ENCODE measurements at regions not wholly inside any gene's neighbourhood (a gene's known extent, or its start where the extent isn't known, plus 50 kb on each side); places are given as distances from the start of the nearest gene placed in this dataset.

DNA sequence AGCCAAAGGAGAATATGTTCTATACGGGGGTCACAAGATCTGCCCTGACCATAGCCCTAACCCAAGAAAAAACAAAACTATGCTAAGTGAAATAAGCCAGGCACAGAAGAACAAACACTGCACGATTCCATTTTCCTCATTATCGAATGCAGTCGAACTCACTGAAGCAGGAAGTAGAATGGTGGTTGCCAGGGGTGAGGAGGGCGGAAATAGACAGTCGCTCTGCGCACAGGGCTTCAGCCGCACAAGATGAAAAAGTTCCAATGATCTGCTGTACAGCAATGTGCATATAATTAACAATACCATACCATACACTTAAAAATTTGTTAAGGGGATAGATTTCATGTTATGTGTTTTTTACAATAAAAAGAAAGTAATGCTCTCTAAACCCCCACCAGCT, 257.7 kb downstream of the TXNL1 start:
- no peak for DNase-seq (ENCODE audit: low spot score)

DNA sequence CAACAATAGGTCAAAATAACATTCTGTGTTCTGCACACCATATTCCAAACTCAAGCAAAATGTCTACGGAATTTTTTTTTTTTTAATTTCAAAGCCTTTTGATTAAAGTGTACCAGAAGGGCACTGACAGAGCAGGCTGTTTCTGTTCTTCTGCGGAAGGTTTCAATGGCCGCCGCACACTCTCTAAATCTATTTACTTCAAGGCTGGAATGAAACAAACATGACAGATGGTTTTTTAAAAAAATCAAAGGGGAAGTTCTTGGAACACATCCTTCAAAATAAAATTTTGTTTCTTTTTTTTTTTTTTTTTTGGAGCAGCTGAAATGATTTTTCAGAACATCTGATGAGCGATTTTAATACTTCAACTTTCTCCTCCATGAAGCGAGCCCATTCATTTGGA, 259.1 kb downstream of the TXNL1 start:
- no peak for DNase-seq (ENCODE audit: low spot score)

DNA sequence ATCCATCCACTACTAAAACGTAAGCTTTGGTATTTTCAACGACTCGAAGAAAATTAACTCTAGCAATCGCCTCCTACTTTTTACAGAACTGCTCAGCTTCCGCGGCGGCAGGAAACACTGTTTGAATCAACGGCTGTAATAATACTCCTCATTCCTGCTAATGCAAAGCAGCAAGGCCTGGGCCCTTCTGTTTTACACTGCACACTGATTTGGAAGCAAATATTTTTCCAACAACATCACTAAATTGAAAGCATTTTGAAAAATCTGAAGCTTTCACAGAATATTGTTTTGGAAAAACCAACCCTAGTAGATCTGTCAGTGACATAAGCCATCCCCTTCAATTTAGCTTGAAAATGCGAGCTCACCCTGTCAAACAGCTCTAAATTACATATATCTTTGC, 261.2 kb downstream of the TXNL1 start:
- no peak for DNase-seq (ENCODE audit: low spot score)

DNA sequence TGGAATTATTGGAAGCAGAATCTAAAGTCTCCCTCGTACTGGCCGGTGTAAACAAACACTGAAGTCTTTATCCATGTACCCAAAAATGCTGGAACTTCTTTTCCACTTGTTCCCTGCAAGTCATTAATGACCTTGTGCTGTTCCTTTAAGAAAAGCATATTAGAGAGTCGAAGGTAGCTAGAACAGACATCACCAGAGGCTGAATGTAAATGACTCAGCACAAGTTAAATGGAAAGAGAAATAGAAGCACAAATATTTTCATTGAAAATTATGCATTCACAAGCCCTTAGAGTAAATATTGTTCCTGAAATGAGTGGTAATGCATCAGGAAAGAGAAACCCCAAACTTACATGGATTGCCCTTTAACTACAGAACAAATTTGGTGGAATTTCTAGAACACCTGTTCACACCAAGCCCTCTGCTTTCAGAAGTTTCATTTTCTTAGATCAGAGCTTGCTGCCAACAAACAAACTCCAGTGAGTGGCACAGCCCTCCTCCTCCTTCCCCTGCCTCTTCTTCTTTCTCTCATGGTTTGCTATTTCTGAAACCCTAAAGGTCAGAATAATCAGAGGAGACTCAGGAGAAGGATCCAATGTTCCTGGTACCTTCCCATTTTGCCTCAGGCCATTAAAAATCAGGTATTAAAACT, 264.3 kb downstream of the TXNL1 start:
- peak; percentile 9 for DNase-seq (ENCODE audit: low spot score)

DNA sequence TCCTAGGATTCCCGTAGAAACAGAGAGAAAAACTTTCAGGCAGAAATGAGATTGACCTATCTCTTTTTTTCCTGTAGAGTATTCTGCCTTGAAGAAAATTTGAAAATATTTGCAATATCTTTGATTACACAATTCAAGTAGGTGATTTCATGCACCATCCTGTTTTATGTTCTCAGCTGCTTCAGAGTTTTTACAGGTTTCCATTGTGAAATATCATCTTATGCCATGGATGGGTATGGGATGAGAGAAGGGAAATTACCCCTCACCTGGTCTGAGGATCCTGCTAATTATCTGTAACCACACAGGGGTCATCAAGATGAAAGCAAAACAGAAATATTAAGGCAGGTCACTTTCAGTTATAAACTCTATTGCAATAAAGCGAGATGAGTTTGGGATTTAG, 264.8 kb downstream of the TXNL1 start:
- no peak for DNase-seq (ENCODE audit: low spot score)

DNA sequence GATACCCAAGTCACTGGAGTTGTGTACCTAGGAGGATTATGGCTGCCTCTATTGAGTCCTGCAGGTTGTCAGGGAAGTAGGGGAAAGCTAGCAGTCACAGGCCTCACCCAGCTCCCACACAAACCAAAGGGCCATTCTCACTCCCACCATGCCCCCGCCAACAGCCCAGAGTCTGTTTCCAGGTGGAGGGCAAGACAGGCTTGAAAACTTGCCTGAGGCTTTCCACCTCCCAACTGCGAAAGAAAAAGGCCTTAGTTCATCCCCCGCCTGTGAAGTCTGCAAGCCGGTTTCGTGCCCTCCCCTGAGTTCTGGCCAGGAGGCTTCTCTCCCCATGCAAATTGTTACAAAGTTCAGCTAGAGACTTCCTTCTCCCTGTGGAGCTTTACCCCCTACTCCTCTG, 270.3 kb downstream of the TXNL1 start:
- DNase-seq (ENCODE audit: low spot score): no peak

DNA sequence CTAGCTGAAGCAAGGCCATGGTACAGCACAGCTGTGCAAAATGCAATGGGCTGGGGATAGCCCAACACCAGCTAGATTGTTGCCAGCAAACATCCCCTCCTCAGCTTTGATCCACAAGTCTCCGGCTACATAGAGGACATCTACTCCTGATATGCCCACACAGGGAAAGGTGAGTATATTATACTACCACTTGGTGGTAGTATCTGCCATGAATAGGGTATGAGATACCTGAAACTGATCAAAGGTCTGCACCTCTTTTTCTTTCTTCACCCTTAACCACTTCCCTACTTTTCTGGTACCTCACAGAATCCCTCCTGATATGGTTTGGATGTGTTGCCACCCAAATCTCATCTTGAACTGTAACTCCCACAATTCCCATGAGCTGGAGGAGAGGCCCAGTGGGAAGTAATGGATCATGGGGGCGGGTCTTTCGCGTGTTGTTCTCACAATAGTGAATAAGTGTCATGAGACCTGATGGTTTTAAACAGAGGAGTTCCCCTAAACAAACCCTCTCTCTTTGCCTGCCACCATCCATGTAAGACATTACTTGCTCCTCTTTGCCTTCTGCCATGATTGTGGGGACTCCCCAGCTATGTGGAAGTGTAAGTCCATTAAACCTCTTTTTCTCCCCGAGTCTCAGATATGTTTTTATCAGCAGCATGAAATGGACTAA, 279.6 kb downstream of the TXNL1 start:
- DNase-seq (ENCODE audit: low spot score): no peak

DNA sequence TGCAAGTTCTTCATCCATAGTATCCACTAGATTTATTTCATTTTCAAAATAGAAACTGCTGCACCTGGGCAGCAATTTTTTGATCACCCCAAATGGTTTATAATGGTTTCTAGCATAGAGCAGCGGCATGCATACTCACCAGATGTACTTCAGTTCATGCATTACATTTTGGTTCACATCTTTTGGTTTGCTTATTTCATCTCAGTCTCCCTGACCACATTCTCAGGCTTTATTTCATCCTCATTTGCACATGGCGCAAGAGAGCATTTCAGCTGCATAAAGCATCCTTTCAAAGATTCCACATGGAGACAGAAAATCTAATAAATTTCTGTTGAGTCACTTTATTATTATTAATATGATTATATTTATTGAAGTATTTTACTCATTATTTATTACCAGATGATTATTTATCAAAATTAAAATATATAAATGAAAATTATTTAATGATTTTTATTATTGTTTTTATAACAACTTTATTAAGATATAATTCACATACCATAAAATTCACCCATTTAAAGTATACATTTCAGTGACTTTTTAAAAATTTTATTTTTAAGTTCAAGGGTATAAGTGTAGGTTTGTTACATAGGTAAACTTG, 284.6 kb downstream of the TXNL1 start:
- DNase-seq (ENCODE audit: low spot score): no peak

DNA sequence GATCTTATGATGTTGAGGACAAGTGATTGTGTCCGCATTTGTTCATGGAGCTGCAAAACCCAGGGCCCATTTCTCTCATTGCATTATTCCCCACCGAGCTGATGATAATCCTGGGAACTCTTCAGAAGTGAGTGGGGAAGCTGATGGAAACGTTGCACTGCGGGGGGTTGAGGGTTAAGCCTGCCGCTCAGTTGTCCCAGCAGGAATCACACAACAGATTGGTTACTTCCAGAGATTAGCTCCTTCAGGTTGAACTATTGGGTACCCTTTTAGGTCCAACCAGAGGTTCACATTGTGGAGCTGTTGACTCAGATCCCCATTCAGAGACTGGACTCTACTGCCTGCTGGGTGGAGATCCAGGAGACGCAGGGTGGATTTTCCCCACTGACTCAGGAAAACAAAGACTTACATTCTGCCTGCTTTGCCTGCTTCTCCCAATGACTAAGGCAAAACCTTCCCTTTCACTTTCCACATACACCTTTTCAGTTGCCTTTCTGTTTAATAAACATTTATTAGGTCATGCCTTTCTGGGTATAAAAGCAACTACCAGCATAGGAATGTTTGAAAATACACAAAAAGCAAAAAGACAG, 286.4 kb downstream of the TXNL1 start:
- no peak for DNase-seq (ENCODE audit: low spot score)

DNA sequence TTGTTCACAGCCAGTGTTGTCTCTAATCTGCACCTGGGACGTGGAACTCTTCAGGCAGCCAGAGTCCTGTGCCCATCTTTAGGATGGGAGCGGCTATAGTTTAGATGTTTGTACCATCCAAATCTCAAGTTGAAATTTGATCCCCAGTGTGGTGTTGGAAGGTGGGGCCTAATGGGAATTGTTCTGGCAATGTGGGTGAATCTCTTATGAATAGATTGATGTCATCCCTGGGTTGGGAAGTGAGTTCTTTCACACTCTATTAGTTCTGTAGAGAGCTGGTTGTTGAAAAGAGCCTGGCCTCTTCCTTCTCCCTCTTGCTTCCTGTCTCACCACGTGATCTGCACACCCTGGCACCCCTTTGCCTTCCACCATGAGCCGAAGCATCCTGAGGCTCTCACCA, 300.9 kb downstream of the TXNL1 start:
- DNase-seq (ENCODE audit: low spot score): no peak

DNA sequence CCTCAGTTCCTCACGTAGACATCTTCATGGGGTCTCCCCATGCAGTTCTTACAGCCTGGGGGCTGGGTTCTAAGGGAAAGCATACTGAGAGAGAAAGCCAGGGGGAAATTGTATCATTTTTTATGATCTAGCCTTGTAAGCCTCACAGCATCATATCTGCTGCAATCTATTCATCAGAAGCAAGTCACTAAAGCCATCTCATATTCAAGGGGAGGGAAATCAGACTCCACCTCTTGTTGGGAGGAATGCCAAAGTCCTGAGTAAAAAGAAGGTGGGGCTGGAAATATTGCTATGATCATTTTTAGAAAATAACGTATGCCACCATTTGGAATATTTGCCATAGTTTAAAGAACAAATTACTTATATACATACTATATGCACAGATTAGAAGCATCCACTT, 304.6 kb downstream of the TXNL1 start:
- no peak for DNase-seq (ENCODE audit: low spot score)

DNA sequence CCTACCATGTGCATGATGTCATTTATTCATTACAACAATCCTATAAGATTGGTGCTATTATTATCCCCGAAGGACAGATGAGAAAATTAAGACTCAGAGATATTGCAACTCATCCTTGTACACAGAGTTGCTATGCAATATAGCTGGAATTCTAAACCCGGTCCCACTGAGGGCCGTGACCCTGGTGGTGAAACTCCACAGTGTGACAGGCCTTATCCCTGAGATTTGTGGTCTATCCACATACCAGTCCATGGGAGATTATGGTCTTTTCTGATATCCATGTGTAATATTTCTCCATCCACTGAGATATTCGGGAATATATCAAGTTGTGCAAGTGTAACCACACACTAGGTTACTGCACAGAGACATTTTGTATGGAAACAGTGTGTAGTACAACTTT, 305.2 kb downstream of the TXNL1 start:
- DNase-seq (ENCODE audit: low spot score): no peak

DNA sequence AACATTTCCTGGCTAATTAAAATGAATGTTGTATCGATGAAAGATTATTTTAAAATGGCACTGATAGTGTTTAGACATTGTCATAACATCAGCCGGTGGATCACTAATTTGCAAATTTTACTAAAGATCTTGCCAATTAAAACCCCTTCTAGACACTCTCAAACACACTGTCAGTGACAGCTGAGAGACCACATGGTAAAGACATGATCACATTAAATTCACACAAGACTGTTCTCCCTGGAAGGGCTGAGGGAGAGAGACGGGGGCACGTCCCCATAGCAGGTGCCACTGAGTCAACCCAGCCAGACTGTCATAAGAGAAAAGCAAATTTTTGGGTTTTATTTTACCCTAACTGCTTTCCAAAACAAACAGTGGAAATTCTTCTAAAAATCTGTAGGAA, 306.0 kb downstream of the TXNL1 start:
- no peak for DNase-seq (ENCODE audit: low spot score)

DNA sequence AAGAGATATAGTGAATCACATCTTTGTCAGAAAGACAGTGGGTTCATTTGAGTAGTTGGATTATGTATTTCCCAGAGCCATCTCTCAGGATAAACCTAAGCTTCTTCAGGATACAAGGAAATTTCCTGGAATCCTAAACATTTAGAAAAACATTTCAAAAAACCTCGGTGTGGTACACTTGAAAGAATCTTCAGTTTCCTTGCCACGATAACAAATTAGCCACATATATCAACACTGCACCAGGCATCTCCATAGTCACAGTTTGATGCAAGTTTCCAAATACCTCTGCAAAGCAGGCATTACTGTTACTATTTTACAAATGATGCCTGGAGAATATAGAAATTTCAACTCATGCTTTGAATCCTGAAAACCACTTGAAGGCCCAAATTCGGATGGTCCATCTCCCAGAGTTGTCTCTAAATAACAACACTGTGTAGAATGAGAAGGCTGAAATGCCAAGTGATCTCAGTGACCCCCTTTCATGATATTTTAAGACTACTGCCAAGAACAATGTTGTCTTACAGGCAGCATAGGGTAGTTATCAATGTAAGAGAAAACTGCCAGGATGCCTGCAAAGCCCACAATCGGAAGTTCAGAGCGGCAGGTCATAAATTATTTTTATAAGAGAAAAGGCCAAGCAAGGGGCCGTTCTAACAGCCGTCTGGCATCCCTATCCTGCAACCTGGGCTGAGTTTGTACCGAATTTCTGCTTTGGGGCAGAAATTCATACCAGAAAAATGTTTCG, 307.9 kb downstream of the TXNL1 start:
- no peak for DNase-seq (ENCODE audit: low spot score)

DNA sequence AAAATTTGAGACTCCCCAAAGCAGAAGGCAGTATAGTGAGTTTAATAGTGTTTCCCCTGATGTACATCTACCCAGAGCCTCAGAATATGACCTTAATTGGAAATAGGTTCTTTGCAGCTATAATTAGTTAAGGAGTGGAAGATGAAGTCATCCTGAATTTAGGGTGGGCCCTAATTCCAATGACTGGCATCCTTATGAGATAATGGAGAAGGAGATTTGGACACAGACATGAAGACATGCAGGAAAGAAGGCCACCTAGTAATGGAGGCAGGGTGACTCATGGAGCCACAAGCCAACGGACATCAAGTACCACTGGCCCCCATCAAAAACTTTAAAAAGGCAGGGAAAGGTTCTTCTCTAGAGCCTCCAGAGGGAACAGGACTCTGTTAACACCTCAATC, 308.9 kb downstream of the TXNL1 start:
- no peak for DNase-seq (ENCODE audit: low spot score)

DNA sequence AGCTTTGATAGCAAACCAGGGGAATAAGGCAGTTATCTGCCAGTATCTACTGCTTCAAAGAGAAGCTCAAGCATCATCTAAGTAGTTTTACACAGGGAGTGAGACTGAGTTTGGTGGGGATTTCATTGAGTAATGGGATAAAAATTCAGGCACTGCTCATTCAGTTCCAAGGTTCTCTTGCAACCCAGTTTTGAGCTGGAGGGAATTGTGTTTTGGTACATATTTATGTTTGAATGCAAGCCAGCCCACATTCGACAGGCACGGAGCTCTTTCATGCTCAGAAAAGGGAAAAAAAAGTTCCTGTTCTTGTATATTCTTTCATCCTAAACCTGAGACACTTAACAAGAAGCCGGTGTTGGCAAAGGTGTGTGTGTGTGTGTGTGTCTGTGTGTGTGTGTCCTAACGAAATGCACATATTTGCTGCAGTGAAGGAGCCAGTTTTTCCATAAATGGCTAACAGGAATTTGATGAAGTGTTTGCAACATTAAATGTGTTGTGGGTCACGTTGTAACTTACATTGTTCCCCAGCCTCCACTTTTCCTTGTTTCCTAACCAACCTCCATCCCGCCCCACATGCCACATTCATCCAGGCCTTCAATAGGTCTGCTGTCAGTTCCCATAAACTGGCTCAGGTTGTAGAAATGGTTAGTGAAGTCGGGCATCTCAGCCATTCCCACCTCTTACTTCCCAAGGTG, 311.1 kb downstream of the TXNL1 start:
- no peak for DNase-seq (ENCODE audit: low spot score)

DNA sequence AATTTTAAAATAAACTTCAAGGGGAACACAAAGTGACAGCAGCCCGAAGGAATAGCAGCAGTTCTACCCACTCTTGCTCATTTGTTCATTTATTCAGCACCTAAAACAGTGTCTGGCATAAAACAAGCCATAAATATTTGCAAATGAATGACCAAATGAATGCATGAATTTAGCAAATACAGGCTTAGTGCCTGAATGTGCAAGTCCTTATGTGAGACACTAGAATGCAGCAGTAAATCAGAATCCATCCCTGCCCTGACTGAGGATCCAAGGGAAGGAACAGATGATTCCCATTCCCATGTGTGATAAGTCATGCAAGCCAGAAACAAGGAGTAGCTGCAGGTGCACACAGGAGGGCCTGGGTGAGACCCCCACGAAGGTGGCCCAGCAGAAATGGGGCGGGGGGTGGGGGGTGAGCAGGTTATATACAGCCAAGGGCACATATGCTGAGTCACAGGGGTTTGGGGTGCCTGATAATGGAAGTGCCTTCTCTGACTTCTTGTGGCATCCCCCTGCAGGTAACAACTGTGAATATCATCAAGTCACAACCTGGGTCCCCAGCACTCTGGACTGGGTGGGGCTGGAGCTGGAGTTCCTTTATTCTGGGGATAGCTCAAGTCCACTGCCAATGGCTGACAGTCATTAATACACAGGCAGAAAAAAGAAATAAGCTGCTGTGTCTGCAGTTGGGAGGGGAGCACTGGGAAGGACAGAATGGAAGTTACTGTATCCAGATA, 311.9 kb downstream of the TXNL1 start:
- DNase-seq (ENCODE audit: low spot score): no peak

DNA sequence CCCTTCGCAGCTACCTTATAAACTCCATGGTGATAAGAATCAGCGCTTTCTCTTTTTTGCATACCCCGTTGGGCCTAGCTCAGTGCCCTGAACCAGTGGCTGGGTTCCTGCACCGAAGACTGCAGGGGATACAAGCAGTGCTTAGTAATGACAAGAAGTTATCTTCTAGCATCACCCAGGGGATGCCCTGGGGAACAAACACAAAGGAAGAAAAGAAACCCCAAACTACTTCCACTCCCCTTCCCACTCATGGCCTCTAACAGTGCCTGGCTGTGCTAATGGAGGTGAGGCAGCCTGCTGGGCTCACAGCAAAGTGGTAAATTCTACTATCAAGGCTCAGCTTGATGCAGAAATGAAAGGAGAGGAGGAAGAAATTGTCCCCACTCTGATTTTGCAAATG, 314.7 kb downstream of the TXNL1 start:
- DNase-seq (ENCODE audit: low spot score): no peak

DNA sequence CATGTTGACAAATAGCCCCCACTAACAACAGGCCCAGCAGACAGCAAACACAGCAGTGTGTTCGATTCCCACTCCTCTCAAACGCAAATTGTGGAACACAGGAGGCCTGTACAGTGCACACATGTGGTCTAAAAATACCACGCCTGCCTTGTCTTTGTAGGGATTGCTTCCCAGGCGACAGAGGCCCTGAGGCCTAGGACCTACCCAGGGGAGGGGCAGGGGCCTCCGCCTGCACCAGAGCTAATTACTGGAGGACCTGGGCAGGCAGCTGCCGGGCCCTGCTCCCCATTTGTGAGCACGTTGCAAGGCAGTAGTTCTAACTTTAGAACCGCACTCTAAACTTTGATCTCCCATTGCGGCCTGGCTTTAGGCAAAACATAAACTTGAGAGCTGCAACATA, 316.0 kb downstream of the TXNL1 start:
- DNase-seq (ENCODE audit: low spot score): no peak

DNA sequence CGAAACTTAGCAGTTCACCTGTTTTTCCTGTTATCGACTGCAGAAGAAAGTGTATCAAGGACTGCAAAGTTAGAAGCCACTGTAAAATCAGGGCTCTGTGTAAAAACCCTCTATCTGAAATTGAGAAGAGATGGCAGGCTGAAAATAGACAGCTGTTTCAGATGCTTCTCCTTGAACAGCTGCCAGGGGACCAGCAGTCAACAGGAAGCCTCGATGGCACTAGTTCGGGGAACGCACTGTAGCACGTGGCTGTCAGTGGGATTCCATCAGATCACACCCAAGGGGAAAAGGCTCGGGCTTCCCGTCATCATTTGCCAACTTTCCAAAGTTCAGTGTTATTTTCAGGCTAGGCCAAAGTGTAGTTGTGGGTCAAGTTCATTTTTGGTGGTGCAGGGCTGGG, 316.9 kb downstream of the TXNL1 start:
- DNase-seq (ENCODE audit: low spot score): no peak

DNA sequence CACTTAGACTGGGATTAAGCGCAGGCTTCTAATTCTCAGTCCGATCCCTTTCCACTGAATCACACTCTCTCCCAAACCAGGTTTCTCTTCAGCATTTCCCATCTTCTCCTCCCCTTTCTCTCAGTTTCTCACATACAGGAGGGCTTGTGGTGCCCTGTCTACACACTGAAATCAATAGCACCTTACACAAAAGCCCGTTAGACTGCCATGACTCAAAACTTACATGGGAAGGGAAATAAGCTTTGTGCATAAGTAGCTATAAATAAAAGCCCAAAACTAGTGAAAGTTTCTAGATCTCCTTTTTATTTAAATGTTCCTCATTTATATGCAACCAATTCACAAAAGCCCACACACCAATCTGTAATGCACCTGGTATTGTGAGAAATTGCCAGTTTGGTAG, 318.4 kb downstream of the TXNL1 start:
- DNase-seq (ENCODE audit: low spot score): no peak

All from LoVo (cell line).